ENCODE measurements at regions not wholly inside any gene's neighbourhood (a gene's known extent, or its start where the extent isn't known, plus 50 kb on each side); places are given as distances from the start of the nearest gene placed in this dataset.

DNA sequence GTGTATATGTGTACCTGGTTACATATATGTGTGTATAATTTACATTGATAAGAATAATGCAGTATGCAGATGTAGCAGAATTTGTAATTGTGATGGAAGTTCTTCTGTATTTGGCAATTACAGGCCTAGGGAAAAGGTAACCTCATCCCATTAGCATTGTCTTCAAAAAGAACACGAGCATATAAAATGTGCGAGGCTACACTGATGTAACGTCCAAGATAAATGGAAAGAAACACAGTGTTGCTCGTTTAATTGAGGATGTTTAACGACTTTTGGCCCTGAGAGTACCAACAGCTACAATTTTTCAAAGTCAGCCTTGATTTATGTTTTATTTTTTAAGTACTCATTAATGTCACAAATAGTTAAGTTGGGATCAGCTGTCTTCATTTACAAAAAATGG lies 703.5 kb upstream of the RBFOX1 start:
- TF ChIP-seq MAFK (IDR thresholded peaks at IDR 0.05; ENCODE audit: low read depth, low read length): no peak
- TF ChIP-seq POLR2A (IDR thresholded peaks at IDR 0.05; ENCODE audit: low read depth, low read length): no peak
- TF ChIP-seq CTCF (conservative IDR thresholded peaks at IDR 0.05; ENCODE audit: low read depth, low read length): no peak
- TF ChIP-seq SMC3 (IDR thresholded peaks at IDR 0.05; ENCODE audit: low read depth, low read length): no peak
- TF ChIP-seq USF2 (IDR thresholded peaks at IDR 0.05; ENCODE audit: low read depth, low read length): no peak
- TF ChIP-seq NFE2L2 (IDR thresholded peaks at IDR 0.05; ENCODE audit: low read depth, low read length): no peak
